LNCaP clone FGC (cell line): ENCODE measurements at regions not wholly inside any gene's neighbourhood (a gene's known extent, or its start where the extent isn't known, plus 50 kb on each side); places are given as distances from the start of the nearest gene placed in this dataset.

ENCODE experiments used
- DNase-seq: peaks from one replicate; pipeline ENCODE4 v3.0.0-alpha.2; 2011; ENCODE audit warnings: low read depth
- H3K4me3 ChIP-seq: 2 replicates; pipeline ENCODE4 v1.5.1; 2011; ENCODE audit warnings: mild to moderate bottlenecking, low read depth, low read length, control low read depth
- CTCF ChIP-seq: IDR thresholded peaks from 2 replicates; pipeline ENCODE4 v1.5.1; 2012; ENCODE audit warnings: mild to moderate bottlenecking; ENCODE audit not compliant: control insufficient read depth, insufficient read depth; ENCODE audit errors: extremely low read depth

DNA sequence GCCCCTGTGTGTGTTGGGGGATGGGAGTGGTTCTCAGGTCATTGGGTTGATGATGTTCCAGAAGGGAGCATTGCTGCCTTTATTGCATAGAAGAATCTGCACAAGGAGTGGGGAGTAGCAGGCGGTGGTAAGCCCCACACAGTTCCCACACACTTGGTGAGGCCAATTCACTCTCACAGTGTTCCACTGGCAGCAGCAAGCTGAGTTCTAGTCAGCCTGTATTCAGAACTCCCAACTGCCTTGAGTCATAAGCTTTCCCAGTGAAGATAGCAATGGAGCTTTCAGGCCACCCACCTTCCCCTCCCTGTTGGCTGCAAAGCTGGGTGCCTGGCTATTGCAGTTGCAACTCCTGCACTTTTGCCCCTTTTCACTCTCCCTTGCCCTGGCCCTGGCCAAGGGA, 181.1 kb upstream of the RBMS3 start:
- DNase-seq: no peak
- no peak overlapping the region for H3K4me3 ChIP-seq
- TF ChIP-seq CTCF: no peak

DNA sequence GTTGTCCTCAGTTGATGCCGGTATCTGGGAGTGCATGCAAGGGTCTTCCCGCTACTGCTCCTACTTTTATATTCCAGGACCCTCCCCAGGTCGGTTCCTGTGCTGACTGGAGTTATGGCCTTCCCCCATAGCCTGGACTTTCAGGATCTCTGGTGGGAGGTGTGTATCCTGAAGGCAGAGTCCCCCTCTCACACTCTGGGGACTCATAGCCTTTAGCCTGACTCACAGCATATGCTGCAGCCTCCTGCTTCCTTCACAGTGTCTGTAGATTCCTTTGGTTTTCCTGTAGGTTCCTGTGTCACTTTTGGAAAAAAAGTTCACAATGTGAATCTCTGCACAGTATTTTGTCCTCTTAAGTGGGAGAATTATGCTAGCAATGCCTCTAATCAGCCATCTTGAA, 180.6 kb upstream of the RBMS3 start:
- H3K4me3 ChIP-seq: no peak overlapping the region
- no peak for DNase-seq
- no peak for TF ChIP-seq CTCF

DNA sequence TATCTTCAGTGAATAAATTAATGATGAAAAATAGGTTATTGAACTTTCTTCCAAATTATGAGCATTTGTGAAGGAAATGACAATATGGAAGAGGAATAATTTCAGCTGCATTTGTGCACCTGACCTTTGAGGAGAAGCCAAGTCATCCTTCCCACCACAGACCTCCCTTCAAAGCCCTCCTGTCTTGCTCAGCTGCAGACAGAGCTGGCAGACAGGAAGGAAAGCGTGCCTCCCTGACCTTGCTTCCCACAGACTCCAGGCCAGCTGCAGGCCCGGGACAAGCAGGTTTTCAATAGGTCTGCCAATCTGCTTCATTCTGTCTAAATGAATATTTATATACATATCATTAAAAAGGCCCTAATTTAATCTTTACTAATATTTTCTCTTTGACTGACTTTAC, 152.9 kb upstream of the RBMS3 start:
- H3K4me3 ChIP-seq: no peak overlapping the region
- no peak for TF ChIP-seq CTCF
- DNase-seq: no peak

DNA sequence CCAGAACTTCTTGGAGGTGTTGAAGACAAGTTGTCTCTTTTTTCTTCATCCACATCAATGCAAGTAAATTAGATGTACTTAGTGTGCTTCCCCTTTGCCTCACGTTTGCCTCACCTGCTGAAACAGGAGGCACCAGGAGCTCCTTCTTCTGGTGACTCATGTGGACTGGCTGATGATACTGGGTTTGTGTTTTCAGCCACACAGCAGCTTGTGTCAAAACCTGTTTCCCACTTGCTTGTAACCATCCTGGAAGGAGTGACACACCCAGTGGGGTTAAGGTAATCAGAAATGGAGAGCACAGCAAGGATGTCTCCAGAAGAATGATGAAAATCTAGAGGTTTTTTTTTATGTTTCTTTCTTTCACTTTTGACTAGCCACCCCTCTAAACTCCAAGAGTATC, 143.3 kb upstream of the RBMS3 start:
- no peak for DNase-seq
- no peak for TF ChIP-seq CTCF
- no peak overlapping the region for H3K4me3 ChIP-seq

DNA sequence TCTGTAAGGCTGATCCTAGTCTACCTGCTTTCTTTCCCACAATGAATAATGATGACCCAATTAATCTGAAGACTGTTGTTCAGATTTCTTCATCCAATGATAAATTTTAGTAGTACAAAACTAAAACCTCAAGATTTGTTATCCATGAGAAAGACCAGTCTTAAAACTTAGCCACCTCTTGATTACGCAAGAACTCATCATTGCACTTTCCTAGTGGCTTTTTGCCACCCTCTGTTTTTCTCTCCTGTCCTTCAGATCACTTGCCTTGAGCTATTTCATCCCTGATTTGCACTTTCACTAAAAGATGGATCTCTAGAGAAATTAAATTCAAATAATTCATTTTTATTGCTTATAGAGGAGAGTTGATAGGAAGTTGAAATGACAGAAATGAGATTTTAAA, 142.7 kb upstream of the RBMS3 start:
- H3K4me3 ChIP-seq: no peak overlapping the region
- no peak for DNase-seq
- no peak for TF ChIP-seq CTCF

GRCh38 chr3:29140666-29141065, 140.2 kb upstream of the RBMS3 start:
- TF ChIP-seq CTCF: no peak
- no peak overlapping the region for H3K4me3 ChIP-seq
- no peak for DNase-seq

DNA sequence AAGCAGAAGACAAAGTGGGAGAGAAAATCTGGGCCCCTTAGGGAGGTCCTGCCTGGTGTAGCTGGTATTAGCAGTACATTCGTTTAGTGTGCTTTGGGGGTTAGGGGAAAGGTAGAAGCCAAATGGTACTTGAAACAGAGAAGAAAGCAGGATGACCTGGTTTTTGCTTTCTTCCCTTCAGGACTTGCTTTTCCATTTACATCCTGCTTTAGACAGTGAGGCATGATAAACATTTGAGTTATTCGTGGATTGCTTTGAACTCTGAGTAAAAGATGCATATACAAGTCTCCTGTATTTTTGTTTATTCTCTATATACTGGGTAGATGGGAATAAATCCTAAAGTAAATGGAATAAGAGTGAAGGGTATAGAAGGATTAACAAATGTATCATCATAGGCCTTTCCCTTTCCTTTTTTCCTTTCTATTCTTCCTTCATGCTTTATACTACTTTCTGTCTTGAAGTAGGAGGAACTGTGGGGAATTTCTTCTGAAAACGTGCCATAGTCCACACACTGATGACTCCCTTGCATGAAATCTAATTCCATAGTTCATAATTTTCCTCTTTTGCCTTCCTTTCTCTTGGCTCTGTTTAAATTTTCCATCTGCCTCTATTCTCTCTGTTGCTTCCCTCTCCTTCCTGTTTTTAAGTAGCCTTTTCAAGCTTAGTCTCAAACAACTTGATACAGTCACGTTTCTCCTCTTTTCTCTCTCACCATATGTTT, 139.5 kb upstream of the RBMS3 start:
- no peak for TF ChIP-seq CTCF
- DNase-seq: no peak
- no peak overlapping the region for H3K4me3 ChIP-seq
